Uterus (tissue), 3 donors: ENCODE measurements at regions not wholly inside any gene's neighbourhood (a gene's known extent, or its start where the extent isn't known, plus 50 kb on each side); places are given as distances from the start of the nearest gene placed in this dataset.

Experiments used
- DNase-seq, 2 donors: peaks; one replicate each; pipeline ENCODE4 v3.0.0-alpha.2; 2019 to 2020
- H3K27ac ChIP-seq, 2 donors: fragments of 200-600 bp; sonication (generic); 1 replicate in 1 of 2; 2 replicates in 1 of 2; pipeline ENCODE4 v1.5.1; 2016 to 2018
- H3K27me3 ChIP-seq, 2 donors: fragments of 200-600 bp; sonication (generic); one replicate each; pipeline ENCODE4 v1.5.1; 2018 to 2019; ENCODE audit warnings: control low read depth in 1 of 2
- H3K36me3 ChIP-seq, 2 donors: fragments of 200-600 bp; sonication (generic); one replicate each; pipeline ENCODE4 v1.5.1; 2019; ENCODE audit warnings: control low read depth in 1 of 2
- H3K4me1 ChIP-seq, 2 donors: fragments of 200-600 bp; sonication (generic); one replicate each; pipeline ENCODE4 v1.5.1; 2018 to 2019; ENCODE audit warnings: control low read depth in 1 of 2
- H3K4me3 ChIP-seq, 2 donors: fragments of 200-600 bp; sonication (generic); 1 replicate in 1 of 2; 2 replicates in 1 of 2; pipeline ENCODE4 v1.5.1; 2018 to 2019; ENCODE audit warnings: mild to moderate bottlenecking in 1 of 2
- H3K9me3 ChIP-seq, 2 donors: fragments of 200-600 bp; sonication (generic); one replicate each; pipeline ENCODE4 v1.5.1; 2019; ENCODE audit warnings: control low read depth in 1 of 2
- POLR2A ChIP-seq, 2 donors: fragments of 450-650 bp; IDR thresholded peaks; one replicate each; pipeline ENCODE4 v1.6.1; 2016; ENCODE audit warnings: antibody characterized with exemption in 2 of 2, mild to moderate bottlenecking in 1 of 2, moderate library complexity in 1 of 2
- intact Hi-C: fragments of 100-400 bp; cut with DNase I; formaldehyde crosslinking; loops from one replicate; pipeline ENCODE4 v1.15.1; 2023; ENCODE audit warnings: low total_unique reads
- TF ChIP-seq, protein P1 (sequence below), 4 experiments: fragments of 200-600 bp in 2 of 4; fragments of 450-650 bp in 2 of 4; sonication (generic) in 2 of 4; IDR thresholded peaks; one replicate each; pipeline ENCODE4 v1.5.1; 2016 to 2019; ENCODE audit warnings: antibody characterized with exemption in 4 of 4, mild to moderate bottlenecking in 2 of 4, moderate library complexity in 1 of 4
- donor health status: DM: yes; HTN: yes; CAD: no.

DNA sequence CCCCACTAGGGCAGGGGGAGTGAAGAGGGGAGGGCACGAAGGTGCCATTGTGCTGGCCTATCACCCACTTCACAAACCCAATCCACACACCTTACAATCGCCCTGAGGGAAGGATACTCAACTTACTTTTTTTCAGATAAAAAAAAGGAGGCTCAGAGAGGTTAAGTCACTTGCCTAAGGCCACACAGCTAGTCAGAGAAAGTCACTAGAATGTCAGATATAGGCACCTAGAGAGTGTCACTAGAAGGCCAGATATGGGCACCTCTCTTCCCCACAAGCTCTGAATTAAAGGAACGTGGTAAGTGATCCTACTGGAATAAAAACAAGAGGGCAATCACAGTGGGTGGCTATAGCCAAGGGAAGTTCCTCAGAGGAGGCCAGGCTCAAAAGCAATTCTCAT lies 204.5 kb upstream of the ASIC2 start:
- no peaks in the 10 kb centered on the region for H3K9me3 ChIP-seq
- TF ChIP-seq, protein P1, sequence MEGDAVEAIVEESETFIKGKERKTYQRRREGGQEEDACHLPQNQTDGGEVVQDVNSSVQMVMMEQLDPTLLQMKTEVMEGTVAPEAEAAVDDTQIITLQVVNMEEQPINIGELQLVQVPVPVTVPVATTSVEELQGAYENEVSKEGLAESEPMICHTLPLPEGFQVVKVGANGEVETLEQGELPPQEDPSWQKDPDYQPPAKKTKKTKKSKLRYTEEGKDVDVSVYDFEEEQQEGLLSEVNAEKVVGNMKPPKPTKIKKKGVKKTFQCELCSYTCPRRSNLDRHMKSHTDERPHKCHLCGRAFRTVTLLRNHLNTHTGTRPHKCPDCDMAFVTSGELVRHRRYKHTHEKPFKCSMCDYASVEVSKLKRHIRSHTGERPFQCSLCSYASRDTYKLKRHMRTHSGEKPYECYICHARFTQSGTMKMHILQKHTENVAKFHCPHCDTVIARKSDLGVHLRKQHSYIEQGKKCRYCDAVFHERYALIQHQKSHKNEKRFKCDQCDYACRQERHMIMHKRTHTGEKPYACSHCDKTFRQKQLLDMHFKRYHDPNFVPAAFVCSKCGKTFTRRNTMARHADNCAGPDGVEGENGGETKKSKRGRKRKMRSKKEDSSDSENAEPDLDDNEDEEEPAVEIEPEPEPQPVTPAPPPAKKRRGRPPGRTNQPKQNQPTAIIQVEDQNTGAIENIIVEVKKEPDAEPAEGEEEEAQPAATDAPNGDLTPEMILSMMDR (IDR thresholded peaks at IDR 0.05): no peak
- H3K36me3 ChIP-seq: no peaks in the 10 kb centered on the region
- intact Hi-C loops: no loop called here
- no peaks in the 10 kb centered on the region for H3K4me1 ChIP-seq
- no peak for DNase-seq
- H3K27me3 ChIP-seq: no peaks in the 10 kb centered on the region
- H3K4me3 ChIP-seq: no peak overlapping the region
- no peak overlapping the region for H3K27ac ChIP-seq

DNA sequence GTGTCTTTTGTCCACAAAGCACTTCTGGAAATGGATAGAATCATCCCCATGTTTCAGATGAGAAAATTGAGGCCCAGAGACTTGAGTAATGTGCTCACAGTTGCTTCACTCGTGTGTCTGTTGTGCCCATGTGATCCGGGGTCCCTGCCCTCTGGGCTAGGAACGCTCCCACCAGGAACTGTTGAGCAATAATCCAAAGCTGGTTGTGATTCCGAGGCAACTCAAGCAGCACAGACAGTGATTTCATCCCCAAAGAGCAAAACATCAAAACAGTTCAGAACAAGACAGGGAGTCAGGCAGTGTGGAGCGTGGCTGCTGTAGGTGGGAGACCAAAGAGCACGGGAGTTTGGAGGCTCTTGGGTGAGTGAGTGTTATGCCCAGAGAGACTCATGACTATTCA lies 205.0 kb upstream of the ASIC2 start:
- TF ChIP-seq, protein P1 (IDR thresholded peaks at IDR 0.05): no peak
- TF ChIP-seq POLR2A (IDR thresholded peaks at IDR 0.05): no peak
- no peak for DNase-seq
- intact Hi-C loops: no loop called here

GRCh38 chr17:33499040-33499439 lies 205.9 kb upstream of the ASIC2 start:
- intact Hi-C loops: no loop called here
- TF ChIP-seq POLR2A (IDR thresholded peaks at IDR 0.05): no peak
- TF ChIP-seq, protein P1 (IDR thresholded peaks at IDR 0.05): no peak
- Histone ChIP-seq H3K36me3 (no peaks in the 10 kb centered on the region), H3K27ac (no peak overlapping the region), H3K4me3 (no peak overlapping the region), H3K4me1 (no peaks in the 10 kb centered on the region), H3K9me3 (no peaks in the 10 kb centered on the region), H3K27me3 (no peaks in the 10 kb centered on the region)
- DNase-seq: no peak

More for the DNA sequence above, 205.0 kb upstream of the ASIC2 start:
- no peaks in the 10 kb centered on the region for H3K27me3 ChIP-seq
- H3K4me3 ChIP-seq: no peak overlapping the region
- H3K27ac ChIP-seq: no peak overlapping the region
- H3K4me1 ChIP-seq: no peaks in the 10 kb centered on the region
- H3K36me3 ChIP-seq: no peaks in the 10 kb centered on the region
- no peaks in the 10 kb centered on the region for H3K9me3 ChIP-seq

- TF ChIP-seq, protein P1 (IDR thresholded peaks at IDR 0.05): no peak
- no peak for TF ChIP-seq POLR2A (IDR thresholded peaks at IDR 0.05)
- H3K9me3 ChIP-seq: no peaks in the 10 kb centered on the region
- no peaks in the 10 kb centered on the region for H3K36me3 ChIP-seq
- H3K4me1 ChIP-seq: no peaks in the 10 kb centered on the region
- intact Hi-C loops: no loop called here
- DNase-seq: no peak
- H3K4me3 ChIP-seq: no peak overlapping the region
- H3K27ac ChIP-seq: no peak overlapping the region
- no peaks in the 10 kb centered on the region for H3K27me3 ChIP-seq
These were observed 207.1 kb upstream of the ASIC2 start for GRCh38 chr17:33500151-33500550.

GRCh38 chr17:33501185-33501584 lies 208.1 kb upstream of the ASIC2 start:
- TF ChIP-seq, protein P1 (IDR thresholded peaks at IDR 0.05): no peak
- TF ChIP-seq POLR2A (IDR thresholded peaks at IDR 0.05): no peak
- H3K27ac ChIP-seq: no peak overlapping the region
- intact Hi-C loops: no loop called here

More at GRCh38 chr17:33501185-33501584, 208.1 kb upstream of the ASIC2 start:
- H3K4me1 ChIP-seq: no peaks in the 10 kb centered on the region
- H3K27me3 ChIP-seq: no peaks in the 10 kb centered on the region
- no peak for DNase-seq
- no peak overlapping the region for H3K4me3 ChIP-seq
- H3K9me3 ChIP-seq: no peaks in the 10 kb centered on the region
- no peaks in the 10 kb centered on the region for H3K36me3 ChIP-seq
